ENCODE measurements at regions not wholly inside any gene's neighbourhood (a gene's known extent, or its start where the extent isn't known, plus 50 kb on each side); places are given as distances from the start of the nearest gene placed in this dataset.

GRCh38 chr9:3762076-3762475 lies 236.3 kb upstream of the RFX3 start:
- TF ChIP-seq CTCF (IDR thresholded peaks at IDR 0.05) (no peak), POLR2A (IDR thresholded peaks at IDR 0.05) (no peak), EP300 (IDR thresholded peaks at IDR 0.05) (no peak)

All from ovary (tissue), 3 donors.